GM23338 (cell line): ENCODE measurements at regions not wholly inside any gene's neighbourhood (a gene's known extent, or its start where the extent isn't known, plus 50 kb on each side); places are given as distances from the start of the nearest gene placed in this dataset.

Experiments
- ATAC-seq: fragments of 200-7000 bp; cut with Tn5 transposase; 3 replicates; pipeline ENCODE4 v1.9.1; 2020
- DNase-seq: peaks from one replicate; pipeline ENCODE4 v3.0.0-alpha.2; 2015; ENCODE audit warnings: low spot score
- H2AFZ ChIP-seq: fragments of 200-600 bp; sonication (generic); 2 replicates; pipeline ENCODE4 v1.8.0; 2016; ENCODE audit warnings: antibody characterized with exemption, mild to moderate bottlenecking, moderate library complexity
- H3F3A ChIP-seq: fragments of 200-600 bp; sonication (generic); replicated peaks from 2 replicates; pipeline ENCODE4 v1.8.0; 2017; ENCODE audit warnings: antibody characterized with exemption, mixed run types, low read depth
- H3K27ac ChIP-seq: fragments of 200-600 bp; sonication (generic); 2 replicates; pipeline ENCODE4 v1.6.1; 2016; ENCODE audit warnings: low read depth
- H3K27me3 ChIP-seq: fragments of 200-600 bp; sonication (generic); 2 replicates; pipeline ENCODE4 v1.8.0; 2016; ENCODE audit warnings: mild to moderate bottlenecking, mixed run types, moderate library complexity; ENCODE audit not compliant: insufficient read depth
- H3K36me3 ChIP-seq: fragments of 200-600 bp; sonication (generic); 2 replicates; pipeline ENCODE4 v1.8.0; 2016; ENCODE audit warnings: mild to moderate bottlenecking; ENCODE audit not compliant: insufficient read depth
- H3K4me1 ChIP-seq: fragments of 200-600 bp; sonication (generic); 2 replicates; pipeline ENCODE4 v1.8.0; 2016; ENCODE audit warnings: mild to moderate bottlenecking, moderate library complexity; ENCODE audit not compliant: insufficient read depth
- H3K4me2 ChIP-seq: fragments of 200-600 bp; sonication (generic); 2 replicates; pipeline ENCODE4 v1.7.1; 2017; ENCODE audit warnings: mixed run types
- H3K4me3 ChIP-seq: fragments of 200-600 bp; sonication (generic); 2 replicates; pipeline ENCODE4 v1.6.1; 2016; ENCODE audit warnings: mixed run types
- H3K79me2 ChIP-seq: fragments of 200-600 bp; sonication (generic); replicated peaks from 2 replicates; pipeline ENCODE4 v1.8.0; 2017; ENCODE audit warnings: mild to moderate bottlenecking; ENCODE audit not compliant: insufficient read depth
- H3K9me2 ChIP-seq: fragments of 200-600 bp; sonication (generic); 2 replicates; pipeline ENCODE4 v1.8.0; 2017; ENCODE audit not compliant: insufficient read depth
- H4K20me1 ChIP-seq: fragments of 200-600 bp; sonication (generic); replicated peaks from 2 replicates; pipeline ENCODE4 v1.8.0; 2017; ENCODE audit warnings: mild to moderate bottlenecking; ENCODE audit not compliant: insufficient read depth
- H3K27ac Mint-ChIP-seq: 2 replicates; pipeline ENCODE4 v1.8.0; 2020; ENCODE audit warnings: inconsistent platforms, mild to moderate bottlenecking, moderate library complexity, mixed read lengths
- H3K27me3 Mint-ChIP-seq: 3 replicates; pipeline ENCODE4 v1.8.0; 2022; ENCODE audit warnings: low read depth, mild to moderate bottlenecking, moderate library complexity, mixed read lengths, inconsistent platforms; ENCODE audit not compliant: insufficient read depth, poor library complexity
- H3K36me3 Mint-ChIP-seq: 3 replicates; pipeline ENCODE4 v1.8.0; 2021; ENCODE audit warnings: low read depth, mild to moderate bottlenecking, inconsistent platforms, moderate library complexity, mixed read lengths
- H3K4me1 Mint-ChIP-seq: 3 replicates; pipeline ENCODE4 v1.8.0; 2020; ENCODE audit warnings: mild to moderate bottlenecking, inconsistent platforms, mixed read lengths
- H3K4me3 Mint-ChIP-seq: 3 replicates; pipeline ENCODE4 v1.8.0; 2021; ENCODE audit warnings: moderate library complexity, mild to moderate bottlenecking, inconsistent platforms, mixed read lengths
- H3K9me3 Mint-ChIP-seq: 3 replicates; pipeline ENCODE4 v1.8.0; 2020; ENCODE audit warnings: moderate library complexity, mild to moderate bottlenecking, inconsistent platforms, mixed read lengths
- EZH2phosphoT487 ChIP-seq: fragments of 200-600 bp; sonication (generic); IDR thresholded peaks from one replicate; pipeline ENCODE4 v1.8.1; 2018; ENCODE audit warnings: antibody characterized with exemption; ENCODE audit not compliant: unreplicated experiment
- JUNB ChIP-seq: IDR thresholded peaks from one replicate; pipeline ENCODE4 v1.6.1; 2016; ENCODE audit warnings: antibody characterized with exemption; ENCODE audit not compliant: unreplicated experiment
- POLR2AphosphoS5 ChIP-seq: IDR thresholded peaks from 2 replicates; pipeline ENCODE4 v1.6.1; 2016; ENCODE audit warnings: antibody characterized with exemption, low read depth
- ZNF114 ChIP-seq: fragments of 250-450 bp; sonication (Bioruptor Pico); IDR thresholded peaks from 2 replicates; pipeline ENCODE4 v1.5.0; 2020; ENCODE audit warnings: mild to moderate bottlenecking, moderate library complexity
- TF ChIP-seq, protein P1 (sequence below): fragments of 250-450 bp; sonication (Bioruptor Pico); IDR thresholded peaks from 2 replicates; pipeline ENCODE4 v1.5.0; 2020; ENCODE audit warnings: mild to moderate bottlenecking, moderate library complexity
- TF ChIP-seq, protein P2 (sequence below), 2 experiments: fragments of 200-600 bp in 1 of 2; sonication (generic) in 1 of 2; conservative IDR thresholded peaks; 2 replicates each; pipeline versions ENCODE4 v1.5.1 to v1.6.1; 2016 to 2017; ENCODE audit warnings: antibody characterized with exemption in 2 of 2, low read depth in 2 of 2, mild to moderate bottlenecking in 2 of 2, moderate library complexity in 1 of 2

DNA sequence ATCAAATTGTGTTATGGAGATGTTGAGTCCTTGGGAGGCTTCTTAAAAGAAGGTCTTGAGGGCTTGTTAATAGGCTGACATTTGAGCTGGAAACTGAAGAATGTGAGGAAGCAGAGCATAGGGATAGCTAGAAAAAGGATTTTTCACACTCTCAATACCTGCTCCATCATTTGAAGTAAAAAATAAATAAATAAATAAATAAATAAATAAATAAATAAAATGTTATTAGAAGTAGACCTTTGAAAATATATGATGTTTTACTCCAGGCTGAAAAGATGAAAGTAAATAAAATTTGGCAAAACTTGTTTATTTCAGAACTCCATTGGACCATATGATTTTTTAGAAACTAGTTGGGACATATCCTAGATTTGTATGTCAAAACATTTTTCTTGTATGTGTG is 1757.8 kb upstream of the TENM3 start (continued):
- TF ChIP-seq, protein P1, sequence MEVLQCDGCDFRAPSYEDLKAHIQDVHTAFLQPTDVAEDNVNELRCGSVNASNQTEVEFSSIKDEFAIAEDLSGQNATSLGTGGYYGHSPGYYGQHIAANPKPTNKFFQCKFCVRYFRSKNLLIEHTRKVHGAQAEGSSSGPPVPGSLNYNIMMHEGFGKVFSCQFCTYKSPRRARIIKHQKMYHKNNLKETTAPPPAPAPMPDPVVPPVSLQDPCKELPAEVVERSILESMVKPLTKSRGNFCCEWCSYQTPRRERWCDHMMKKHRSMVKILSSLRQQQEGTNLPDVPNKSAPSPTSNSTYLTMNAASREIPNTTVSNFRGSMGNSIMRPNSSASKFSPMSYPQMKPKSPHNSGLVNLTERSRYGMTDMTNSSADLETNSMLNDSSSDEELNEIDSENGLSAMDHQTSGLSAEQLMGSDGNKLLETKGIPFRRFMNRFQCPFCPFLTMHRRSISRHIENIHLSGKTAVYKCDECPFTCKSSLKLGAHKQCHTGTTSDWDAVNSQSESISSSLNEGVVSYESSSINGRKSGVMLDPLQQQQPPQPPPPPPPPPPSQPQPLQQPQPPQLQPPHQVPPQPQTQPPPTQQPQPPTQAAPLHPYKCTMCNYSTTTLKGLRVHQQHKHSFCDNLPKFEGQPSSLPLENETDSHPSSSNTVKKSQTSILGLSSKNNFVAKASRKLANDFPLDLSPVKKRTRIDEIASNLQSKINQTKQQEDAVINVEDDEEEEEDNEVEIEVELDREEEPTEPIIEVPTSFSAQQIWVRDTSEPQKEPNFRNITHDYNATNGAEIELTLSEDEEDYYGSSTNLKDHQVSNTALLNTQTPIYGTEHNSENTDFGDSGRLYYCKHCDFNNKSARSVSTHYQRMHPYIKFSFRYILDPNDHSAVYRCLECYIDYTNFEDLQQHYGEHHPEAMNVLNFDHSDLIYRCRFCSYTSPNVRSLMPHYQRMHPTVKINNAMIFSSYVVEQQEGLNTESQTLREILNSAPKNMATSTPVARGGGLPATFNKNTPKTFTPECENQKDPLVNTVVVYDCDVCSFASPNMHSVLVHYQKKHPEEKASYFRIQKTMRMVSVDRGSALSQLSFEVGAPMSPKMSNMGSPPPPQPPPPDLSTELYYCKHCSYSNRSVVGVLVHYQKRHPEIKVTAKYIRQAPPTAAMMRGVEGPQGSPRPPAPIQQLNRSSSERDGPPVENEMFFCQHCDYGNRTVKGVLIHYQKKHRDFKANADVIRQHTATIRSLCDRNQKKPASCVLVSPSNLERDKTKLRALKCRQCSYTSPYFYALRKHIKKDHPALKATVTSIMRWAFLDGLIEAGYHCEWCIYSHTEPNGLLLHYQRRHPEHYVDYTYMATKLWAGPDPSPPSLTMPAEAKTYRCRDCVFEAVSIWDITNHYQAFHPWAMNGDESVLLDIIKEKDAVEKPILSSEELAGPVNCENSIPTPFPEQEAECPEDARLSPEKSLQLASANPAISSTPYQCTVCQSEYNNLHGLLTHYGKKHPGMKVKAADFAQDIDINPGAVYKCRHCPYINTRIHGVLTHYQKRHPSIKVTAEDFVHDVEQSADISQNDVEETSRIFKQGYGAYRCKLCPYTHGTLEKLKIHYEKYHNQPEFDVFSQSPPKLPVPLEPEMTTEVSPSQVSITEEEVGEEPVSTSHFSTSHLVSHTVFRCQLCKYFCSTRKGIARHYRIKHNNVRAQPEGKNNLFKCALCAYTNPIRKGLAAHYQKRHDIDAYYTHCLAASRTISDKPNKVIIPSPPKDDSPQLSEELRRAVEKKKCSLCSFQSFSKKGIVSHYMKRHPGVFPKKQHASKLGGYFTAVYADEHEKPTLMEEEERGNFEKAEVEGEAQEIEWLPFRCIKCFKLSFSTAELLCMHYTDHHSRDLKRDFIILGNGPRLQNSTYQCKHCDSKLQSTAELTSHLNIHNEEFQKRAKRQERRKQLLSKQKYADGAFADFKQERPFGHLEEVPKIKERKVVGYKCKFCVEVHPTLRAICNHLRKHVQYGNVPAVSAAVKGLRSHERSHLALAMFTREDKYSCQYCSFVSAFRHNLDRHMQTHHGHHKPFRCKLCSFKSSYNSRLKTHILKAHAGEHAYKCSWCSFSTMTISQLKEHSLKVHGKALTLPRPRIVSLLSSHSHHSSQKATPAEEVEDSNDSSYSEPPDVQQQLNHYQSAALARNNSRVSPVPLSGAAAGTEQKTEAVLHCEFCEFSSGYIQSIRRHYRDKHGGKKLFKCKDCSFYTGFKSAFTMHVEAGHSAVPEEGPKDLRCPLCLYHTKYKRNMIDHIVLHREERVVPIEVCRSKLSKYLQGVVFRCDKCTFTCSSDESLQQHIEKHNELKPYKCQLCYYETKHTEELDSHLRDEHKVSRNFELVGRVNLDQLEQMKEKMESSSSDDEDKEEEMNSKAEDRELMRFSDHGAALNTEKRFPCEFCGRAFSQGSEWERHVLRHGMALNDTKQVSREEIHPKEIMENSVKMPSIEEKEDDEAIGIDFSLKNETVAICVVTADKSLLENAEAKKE = no peak
- TF ChIP-seq ZNF114 = no peak

DNA sequence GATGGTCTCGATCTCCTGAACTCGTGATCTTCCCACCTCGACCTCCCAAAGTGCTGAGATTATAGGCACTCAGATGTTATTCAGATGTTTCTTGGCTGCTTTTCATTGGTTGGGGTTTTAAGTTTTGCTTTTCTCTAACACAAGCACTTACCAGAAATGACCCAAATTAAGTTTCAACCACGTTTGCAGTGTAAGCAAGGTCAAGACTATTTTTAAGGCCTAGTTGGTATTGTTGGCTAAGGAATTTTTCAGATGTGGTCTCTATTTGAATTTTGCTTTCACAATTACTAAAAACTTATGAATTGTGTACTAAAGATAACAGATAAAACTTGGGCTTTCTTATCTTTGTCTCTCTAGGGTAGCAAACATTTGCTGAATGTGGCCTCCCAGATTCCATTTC is 1756.9 kb upstream of the TENM3 start:
- Histone ChIP-seq H3K79me2 (no peaks in the 10 kb centered on the region), H4K20me1 (no peaks in the 10 kb centered on the region), H3K9me2 (peaks cover 8% of the 10 kb centered on the region; the same call in 1 of the 2 replicates), H3K4me3 (no peak overlapping the region), H3K4me2 (no peak overlapping the region), H3K27me3 (no peaks in the 10 kb centered on the region), H3K4me1 (peaks cover 27% of the 10 kb centered on the region), H3K27ac (no peak overlapping the region), H3K36me3 (no peaks in the 10 kb centered on the region), H2AFZ (no peak overlapping the region), H3F3A (no peaks in the 10 kb centered on the region)
- Mint-ChIP-seq H3K36me3 (peaks cover 6% of the 10 kb centered on the region; the same call in 1 of the 3 replicates), H3K4me1 (peaks cover 22% of the 10 kb centered on the region), H3K27me3 (peaks cover 4% of the 10 kb centered on the region), H3K9me3 (no peaks in the 10 kb centered on the region), H3K27ac (peak overlapping the region; percentile 28; the same call in 1 of the 2 replicates), H3K4me3 (no peak overlapping the region)
- DNase-seq (no peak), ATAC-seq (no peak)
- TF ChIP-seq JUNB (no peak), EZH2phosphoT487 (no peak), POLR2AphosphoS5 (no peak)
- TF ChIP-seq, protein P1 = no peak
- TF ChIP-seq, protein P2, sequence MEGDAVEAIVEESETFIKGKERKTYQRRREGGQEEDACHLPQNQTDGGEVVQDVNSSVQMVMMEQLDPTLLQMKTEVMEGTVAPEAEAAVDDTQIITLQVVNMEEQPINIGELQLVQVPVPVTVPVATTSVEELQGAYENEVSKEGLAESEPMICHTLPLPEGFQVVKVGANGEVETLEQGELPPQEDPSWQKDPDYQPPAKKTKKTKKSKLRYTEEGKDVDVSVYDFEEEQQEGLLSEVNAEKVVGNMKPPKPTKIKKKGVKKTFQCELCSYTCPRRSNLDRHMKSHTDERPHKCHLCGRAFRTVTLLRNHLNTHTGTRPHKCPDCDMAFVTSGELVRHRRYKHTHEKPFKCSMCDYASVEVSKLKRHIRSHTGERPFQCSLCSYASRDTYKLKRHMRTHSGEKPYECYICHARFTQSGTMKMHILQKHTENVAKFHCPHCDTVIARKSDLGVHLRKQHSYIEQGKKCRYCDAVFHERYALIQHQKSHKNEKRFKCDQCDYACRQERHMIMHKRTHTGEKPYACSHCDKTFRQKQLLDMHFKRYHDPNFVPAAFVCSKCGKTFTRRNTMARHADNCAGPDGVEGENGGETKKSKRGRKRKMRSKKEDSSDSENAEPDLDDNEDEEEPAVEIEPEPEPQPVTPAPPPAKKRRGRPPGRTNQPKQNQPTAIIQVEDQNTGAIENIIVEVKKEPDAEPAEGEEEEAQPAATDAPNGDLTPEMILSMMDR (conservative IDR thresholded peaks at IDR 0.05; ENCODE audit: low read depth in 2 of 2) = no peak
